DND-41 (cell line): ENCODE measurements at regions not wholly inside any gene's neighbourhood (a gene's known extent, or its start where the extent isn't known, plus 50 kb on each side); places are given as distances from the start of the nearest gene placed in this dataset.

Experiments used
- ATAC-seq: fragments of 200-7000 bp; cut with Tn5 transposase; 3 replicates; pipeline ENCODE4 v1.9.1; 2021; ENCODE audit warnings: low read depth; ENCODE audit not compliant: insufficient read depth
- DNase-seq: peaks from one replicate; pipeline ENCODE4 v3.0.0-alpha.2; 2020
- H2AFZ ChIP-seq: 2 replicates; pipeline ENCODE4 v1.6.0; 2012; ENCODE audit warnings: low read depth, low read length
- H3K27ac ChIP-seq: 2 replicates; pipeline ENCODE4 v1.5.1; 2012; ENCODE audit warnings: low read length, inconsistent platforms
- H3K27me3 ChIP-seq: fragments of 200-600 bp; sonication (generic); 2 replicates; pipeline ENCODE4 v1.6.0; 2012; ENCODE audit warnings: low read length, mild to moderate bottlenecking, inconsistent platforms; ENCODE audit not compliant: insufficient read depth, poor library complexity
- H3K36me3 ChIP-seq: 2 replicates; pipeline ENCODE4 v1.5.1; 2012; ENCODE audit warnings: low read length, inconsistent platforms; ENCODE audit not compliant: insufficient read depth
- H3K4me1 ChIP-seq: 2 replicates; pipeline ENCODE4 v1.5.1; 2012; ENCODE audit warnings: mild to moderate bottlenecking, low read length; ENCODE audit not compliant: insufficient read depth
- H3K4me2 ChIP-seq: 2 replicates; pipeline ENCODE4 v1.6.0; 2012; ENCODE audit warnings: mild to moderate bottlenecking, moderate library complexity, low read length, inconsistent platforms; ENCODE audit not compliant: insufficient read depth
- H3K4me3 ChIP-seq, 2 experiments: fragments of 200-600 bp in 1 of 2; shearing (Covaris generic) in 1 of 2; 2 replicates each; pipeline ENCODE4 v1.5.1; 2012 to 2016; ENCODE audit warnings: inconsistent platforms in 2 of 2, low read length in 2 of 2, mild to moderate bottlenecking in 2 of 2, low read depth in 1 of 2, moderate library complexity in 1 of 2
- H3K79me2 ChIP-seq: 2 replicates; pipeline ENCODE4 v1.6.0; 2012; ENCODE audit warnings: low read length, inconsistent platforms; ENCODE audit not compliant: insufficient read depth
- H3K9ac ChIP-seq: 2 replicates; pipeline ENCODE4 v1.6.0; 2012; ENCODE audit warnings: low read depth, mild to moderate bottlenecking, inconsistent platforms, low read length, moderate library complexity
- H3K9me3 ChIP-seq: 2 replicates; pipeline ENCODE4 v1.5.1; 2012; ENCODE audit warnings: low read length, moderate library complexity, mild to moderate bottlenecking, inconsistent platforms; ENCODE audit not compliant: insufficient read depth, severe bottlenecking
- H4K20me1 ChIP-seq: 2 replicates; pipeline ENCODE4 v1.6.0; 2012; ENCODE audit warnings: low read length; ENCODE audit not compliant: insufficient read depth
- CTCF ChIP-seq: IDR thresholded peaks from 2 replicates; pipeline ENCODE4 v1.5.1; 2012; ENCODE audit warnings: borderline replicate concordance, low read length, moderate library complexity, mild to moderate bottlenecking; ENCODE audit not compliant: poor library complexity, severe bottlenecking; ENCODE audit errors: extremely low read depth
- EZH2 ChIP-seq: IDR thresholded peaks from 3 replicates; pipeline ENCODE4 v1.6.1; 2012; ENCODE audit warnings: borderline replicate concordance, low read depth, mild to moderate bottlenecking, moderate library complexity, low read length, inconsistent platforms; ENCODE audit not compliant: severe bottlenecking

GRCh38 chr9:88721025-88721424 lies 186.0 kb downstream of the NXNL2 start:
- TF ChIP-seq EZH2 = no peak
- no peak for TF ChIP-seq CTCF
- ATAC-seq = no peak

GRCh38 chr9:88721495-88722279 lies 186.7 kb downstream of the NXNL2 start:
- Histone ChIP-seq H2AFZ (no peak overlapping the region), H3K27ac (no peak overlapping the region), H3K79me2 (no peaks in the 10 kb centered on the region), H3K4me3 (no peak overlapping the region), H3K36me3 (no peaks in the 10 kb centered on the region), H3K9me3 (no peaks in the 10 kb centered on the region), H3K4me2 (no peak overlapping the region), H3K4me1 (no peaks in the 10 kb centered on the region), H3K9ac (no peak overlapping the region), H4K20me1 (no peaks in the 10 kb centered on the region), H3K27me3 (no peaks in the 10 kb centered on the region)
- no peak for TF ChIP-seq EZH2
- ATAC-seq = no peak
- no peak for DNase-seq

More at GRCh38 chr9:88721025-88721424, 186.0 kb downstream of the NXNL2 start:
- no peaks in the 10 kb centered on the region for H3K36me3 ChIP-seq
- no peak overlapping the region for H3K4me3 ChIP-seq
- no peak overlapping the region for H3K9ac ChIP-seq
- H3K4me2 ChIP-seq = no peak overlapping the region
- H3K79me2 ChIP-seq = no peaks in the 10 kb centered on the region
- H3K9me3 ChIP-seq = no peaks in the 10 kb centered on the region
- H2AFZ ChIP-seq = no peak overlapping the region
- no peak overlapping the region for H3K27ac ChIP-seq
- no peak for DNase-seq
- no peaks in the 10 kb centered on the region for H4K20me1 ChIP-seq
- H3K4me1 ChIP-seq = no peaks in the 10 kb centered on the region
- H3K27me3 ChIP-seq = no peaks in the 10 kb centered on the region

GRCh38 chr9:88722753-88723152 lies 187.8 kb downstream of the NXNL2 start:
- Histone ChIP-seq H3K27me3 (no peaks in the 10 kb centered on the region), H3K9ac (no peak overlapping the region), H3K4me3 (no peak overlapping the region), H3K4me1 (no peaks in the 10 kb centered on the region), H3K36me3 (no peaks in the 10 kb centered on the region), H3K27ac (no peak overlapping the region), H4K20me1 (no peaks in the 10 kb centered on the region), H3K4me2 (no peak overlapping the region), H2AFZ (no peak overlapping the region), H3K9me3 (no peaks in the 10 kb centered on the region), H3K79me2 (no peaks in the 10 kb centered on the region)
- DNase-seq (no peak), ATAC-seq (no peak)
- TF ChIP-seq CTCF = peak; percentile 42
- TF ChIP-seq EZH2 = no peak

- no peaks in the 10 kb centered on the region for H3K36me3 ChIP-seq
- no peaks in the 10 kb centered on the region for H4K20me1 ChIP-seq
- H3K4me3 ChIP-seq = no peak overlapping the region
- no peak for DNase-seq
- H3K79me2 ChIP-seq = no peaks in the 10 kb centered on the region
- H3K9me3 ChIP-seq = no peaks in the 10 kb centered on the region
- H2AFZ ChIP-seq = no peak overlapping the region
- no peaks in the 10 kb centered on the region for H3K27me3 ChIP-seq
- TF ChIP-seq CTCF (no peak), EZH2 (no peak)
- no peak for ATAC-seq
- H3K4me2 ChIP-seq = no peak overlapping the region
- no peak overlapping the region for H3K9ac ChIP-seq
- no peak overlapping the region for H3K27ac ChIP-seq
- no peaks in the 10 kb centered on the region for H3K4me1 ChIP-seq
These were observed 188.8 kb downstream of the NXNL2 start for GRCh38 chr9:88723751-88724150.
